ENCODE measurements at regions not wholly inside any gene's neighbourhood (a gene's known extent, or its start where the extent isn't known, plus 50 kb on each side); places are given as distances from the start of the nearest gene placed in this dataset.
"Not testable (repeated sequence)": the region's sequence is repeated elsewhere in the genome, so short reads cannot be mapped to it uniquely, and the experiment has no call there.

DNA sequence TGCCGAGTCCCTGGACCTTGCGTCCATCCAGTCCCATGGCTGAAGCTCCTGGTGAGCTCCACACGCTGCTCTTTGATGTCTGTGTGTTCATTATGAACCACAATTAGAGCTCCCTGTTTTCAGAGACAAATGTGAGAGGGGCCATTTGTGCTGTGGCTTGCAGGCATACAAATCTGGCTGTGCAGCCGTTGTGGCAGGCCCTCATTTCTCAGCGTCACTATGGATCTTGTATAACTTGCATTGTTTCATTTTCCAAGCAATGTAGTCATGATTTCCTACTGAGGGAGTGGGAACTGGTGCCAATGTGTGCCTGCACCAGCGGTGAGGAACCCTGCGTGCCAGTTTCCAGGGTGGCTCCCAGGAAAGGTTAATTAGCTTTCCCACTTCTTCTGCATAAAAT is 542.6 kb downstream of the TMEM114 start:
- ChIA-PET POLR2A (no interaction called here), CTCF (no interaction called here)
- no peak for DNase-seq (ENCODE audit: low read depth, low spot score)
- TF ChIP-seq, protein P1, sequence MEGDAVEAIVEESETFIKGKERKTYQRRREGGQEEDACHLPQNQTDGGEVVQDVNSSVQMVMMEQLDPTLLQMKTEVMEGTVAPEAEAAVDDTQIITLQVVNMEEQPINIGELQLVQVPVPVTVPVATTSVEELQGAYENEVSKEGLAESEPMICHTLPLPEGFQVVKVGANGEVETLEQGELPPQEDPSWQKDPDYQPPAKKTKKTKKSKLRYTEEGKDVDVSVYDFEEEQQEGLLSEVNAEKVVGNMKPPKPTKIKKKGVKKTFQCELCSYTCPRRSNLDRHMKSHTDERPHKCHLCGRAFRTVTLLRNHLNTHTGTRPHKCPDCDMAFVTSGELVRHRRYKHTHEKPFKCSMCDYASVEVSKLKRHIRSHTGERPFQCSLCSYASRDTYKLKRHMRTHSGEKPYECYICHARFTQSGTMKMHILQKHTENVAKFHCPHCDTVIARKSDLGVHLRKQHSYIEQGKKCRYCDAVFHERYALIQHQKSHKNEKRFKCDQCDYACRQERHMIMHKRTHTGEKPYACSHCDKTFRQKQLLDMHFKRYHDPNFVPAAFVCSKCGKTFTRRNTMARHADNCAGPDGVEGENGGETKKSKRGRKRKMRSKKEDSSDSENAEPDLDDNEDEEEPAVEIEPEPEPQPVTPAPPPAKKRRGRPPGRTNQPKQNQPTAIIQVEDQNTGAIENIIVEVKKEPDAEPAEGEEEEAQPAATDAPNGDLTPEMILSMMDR (IDR thresholded peaks at IDR 0.05; ENCODE audit: insufficient read depth, low read length, missing control alignments), result no peak
- no peak overlapping the region for H3K4me3 ChIP-seq (ENCODE audit: low read depth, low read length)

DNA sequence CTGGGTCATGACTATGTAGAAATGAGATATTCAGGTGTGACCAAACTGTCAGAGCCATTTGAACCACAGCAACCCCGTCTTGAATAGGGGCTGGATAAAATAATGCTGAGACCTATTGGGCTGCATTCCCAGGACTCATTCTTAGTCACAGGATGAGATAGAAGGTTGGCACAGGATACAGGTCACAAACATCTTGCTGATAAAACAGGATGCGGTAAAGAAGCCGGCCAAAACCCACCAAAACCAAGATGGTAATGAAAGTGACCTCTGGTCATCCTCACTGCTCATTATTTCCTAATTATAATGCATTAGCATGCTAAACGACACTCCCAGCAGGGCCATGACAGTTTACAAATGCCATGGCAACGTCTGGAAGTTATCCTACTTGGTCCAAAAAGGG is 545.5 kb downstream of the TMEM114 start:
- POLR2A ChIA-PET, result no interaction called here
- no peak for DNase-seq (ENCODE audit: low read depth, low spot score)
- no peak overlapping the region for H3K4me3 ChIP-seq (ENCODE audit: low read depth, low read length)
- TF ChIP-seq, protein P1 (IDR thresholded peaks at IDR 0.05; ENCODE audit: insufficient read depth, low read length, missing control alignments), result no peak
- CTCF ChIA-PET, result no interaction called here

DNA sequence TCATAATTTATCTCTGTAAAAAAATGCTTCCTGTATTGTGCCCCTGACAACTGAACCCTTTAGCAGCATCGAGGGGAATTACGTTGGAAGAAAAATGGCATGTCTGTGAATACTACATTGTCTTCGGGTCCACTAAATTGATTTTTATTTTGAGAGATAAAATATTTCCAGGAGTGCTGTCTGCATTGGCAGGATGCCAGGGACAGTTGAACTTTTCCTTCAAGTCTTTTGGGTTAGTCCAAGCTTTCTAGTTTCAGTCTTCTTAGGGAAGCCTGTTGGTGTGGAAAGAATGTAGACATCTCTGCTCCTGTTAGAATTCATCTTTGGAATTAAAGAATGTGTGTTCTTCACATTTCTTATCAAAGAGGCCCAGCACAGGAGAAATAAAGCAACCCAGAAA is 557.9 kb downstream of the TMEM114 start:
- no peak overlapping the region for H3K4me3 ChIP-seq (ENCODE audit: low read depth, low read length)
- TF ChIP-seq, protein P1 (IDR thresholded peaks at IDR 0.05; ENCODE audit: insufficient read depth, low read length, missing control alignments), result no peak
- DNase-seq (ENCODE audit: low read depth, low spot score), result no peak
- ChIA-PET POLR2A (no interaction called here), CTCF (no interaction called here)

DNA sequence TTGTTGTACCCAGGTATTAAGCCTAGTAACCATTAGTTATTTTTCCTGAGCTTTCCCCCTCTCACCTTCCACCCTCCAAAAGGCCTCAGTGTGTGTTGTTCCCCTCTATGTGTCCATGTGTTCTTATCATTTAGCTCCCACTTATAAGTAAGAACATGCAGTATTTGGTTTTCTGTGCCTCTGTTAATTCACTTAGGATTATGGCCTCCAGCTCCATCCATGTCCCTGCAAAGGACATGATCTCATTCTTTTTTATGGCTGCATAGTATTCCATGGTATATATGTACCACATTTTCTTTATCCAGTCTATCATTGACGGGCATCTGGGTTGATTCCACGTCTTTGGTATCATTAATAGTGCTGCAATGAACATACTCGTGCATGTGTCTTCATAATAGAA is 560.3 kb downstream of the TMEM114 start:
- DNase-seq (ENCODE audit: low read depth, low spot score); H3K4me3 ChIP-seq (ENCODE audit: low read depth, low read length); CTCF ChIA-PET; POLR2A ChIA-PET: not testable (repeated sequence)

DNA sequence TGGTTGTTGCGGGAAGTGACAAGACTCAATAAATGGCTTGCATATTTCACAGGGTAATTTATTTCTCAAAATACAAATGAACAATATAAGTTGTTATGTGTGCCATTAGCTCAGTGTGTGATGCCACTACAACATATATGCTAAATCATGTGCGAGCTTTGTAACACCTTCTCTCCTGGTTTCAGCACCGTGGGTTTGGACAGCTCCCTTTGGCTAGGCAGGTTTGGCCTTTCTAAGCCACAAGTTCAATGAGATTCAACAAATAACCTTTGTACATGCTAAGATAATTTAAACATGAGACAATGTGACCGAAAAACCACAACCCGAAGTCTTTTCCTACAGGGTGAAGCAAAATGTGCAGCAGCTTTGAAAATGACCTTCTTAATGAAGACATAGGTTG is 563.9 kb downstream of the TMEM114 start:
- ChIA-PET CTCF (no interaction called here), POLR2A (no interaction called here)
- no peak for DNase-seq (ENCODE audit: low read depth, low spot score)
- no peak overlapping the region for H3K4me3 ChIP-seq (ENCODE audit: low read depth, low read length)
- TF ChIP-seq, protein P1 (IDR thresholded peaks at IDR 0.05; ENCODE audit: insufficient read depth, low read length, missing control alignments), result no peak

DNA sequence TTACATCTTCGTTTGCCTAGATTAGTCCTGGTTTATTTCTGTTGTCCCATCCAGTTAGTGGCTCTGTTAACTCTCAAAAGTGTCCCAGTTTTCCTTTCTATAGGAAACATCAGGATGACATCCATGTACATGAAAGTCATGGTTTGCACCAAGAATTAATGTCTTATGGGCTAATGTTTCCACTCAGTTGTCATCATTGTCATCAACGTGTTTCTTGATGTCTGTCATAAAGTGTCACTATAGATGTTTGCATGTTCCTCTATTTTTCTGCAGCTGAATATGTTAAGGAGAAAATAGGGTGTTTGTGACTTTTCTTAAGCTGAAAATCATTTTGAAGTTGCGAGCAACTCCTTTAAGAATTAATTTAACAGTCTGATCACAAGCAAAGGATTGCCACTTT is 567.0 kb downstream of the TMEM114 start:
- DNase-seq (ENCODE audit: low read depth, low spot score), result no peak
- no peak overlapping the region for H3K4me3 ChIP-seq (ENCODE audit: low read depth, low read length)
- POLR2A ChIA-PET, result no interaction called here
- CTCF ChIA-PET, result no interaction called here
- TF ChIP-seq, protein P1 (IDR thresholded peaks at IDR 0.05; ENCODE audit: insufficient read depth, low read length, missing control alignments), result no peak

DNA sequence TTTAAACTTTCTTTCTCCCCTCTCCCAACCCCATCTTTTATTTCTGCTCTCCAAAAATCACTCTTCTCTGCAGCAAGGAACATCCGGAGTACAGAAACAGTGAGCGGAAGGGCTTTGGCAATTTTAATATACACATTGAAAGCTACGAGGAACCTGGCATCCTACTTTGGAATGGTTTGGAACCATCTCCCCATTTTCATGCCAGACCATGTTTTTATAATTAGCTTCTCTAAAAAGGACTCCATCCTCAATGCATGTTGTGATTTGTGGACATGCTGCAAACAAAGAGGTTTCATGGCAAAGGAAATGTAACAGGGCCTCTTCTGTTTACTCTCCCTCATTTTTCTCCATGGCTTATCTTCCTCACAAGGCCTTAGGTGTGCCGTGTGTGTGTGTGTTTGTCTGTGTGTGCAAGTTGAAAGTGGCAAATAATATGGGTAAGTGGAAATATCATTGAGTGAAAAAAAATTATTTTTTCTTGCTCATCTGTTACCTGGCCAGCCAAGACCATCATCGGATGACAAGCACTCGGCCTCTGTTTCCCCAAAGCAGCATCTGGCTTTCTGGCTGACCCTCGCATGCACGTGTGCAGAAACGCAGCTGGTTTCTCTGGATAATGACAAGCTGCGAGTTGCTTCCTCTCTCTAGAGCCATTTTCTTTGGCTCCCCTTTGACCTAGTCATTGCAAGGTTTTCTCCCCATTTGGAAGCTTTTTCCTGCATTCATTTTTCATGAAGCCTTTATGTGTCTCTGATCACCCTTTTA is 585.0 kb downstream of the TMEM114 start:
- TF ChIP-seq, protein P1 (IDR thresholded peaks at IDR 0.05; ENCODE audit: insufficient read depth, low read length, missing control alignments), result no peak
- H3K4me3 ChIP-seq (ENCODE audit: low read depth, low read length), result no peak overlapping the region
- DNase-seq (ENCODE audit: low read depth, low spot score), result no peak
- POLR2A ChIA-PET, result no interaction called here
- CTCF ChIA-PET, result no interaction called here

Data from AG04449 (cell line).